Mucosa of gallbladder (tissue), 1 donor: ENCODE measurements at regions not wholly inside any gene's neighbourhood (a gene's known extent, or its start where the extent isn't known, plus 50 kb on each side); places are given as distances from the start of the nearest gene placed in this dataset.
"Not testable (repeated sequence)": the region's sequence is repeated elsewhere in the genome, so short reads cannot be mapped to it uniquely, and the experiment has no call there.

Experiments used
- DNase-seq: peaks from one replicate; pipeline ENCODE4 v3.0.0-alpha.2; 2020; ENCODE audit warnings: low spot score
- donor health status: DM: no; HTN: no; CAD: no.

GRCh38 chr16:66173181-66173580 is 193.3 kb upstream of the CDH5 start:
- not testable (repeated sequence) for DNase-seq

- DNase-seq: no peak
Observed at GRCh38 chr16:66172463-66172862, 194.0 kb upstream of the CDH5 start.

- DNase-seq: no peak
Observed at GRCh38 chr16:66171578-66171977, 194.9 kb upstream of the CDH5 start.

GRCh38 chr16:66170989-66171388 is 195.5 kb upstream of the CDH5 start:
- no peak for DNase-seq

- DNase-seq: no peak
Observed at GRCh38 chr16:66169817-66170216, 196.7 kb upstream of the CDH5 start.

- no peak for DNase-seq
Observed at GRCh38 chr16:66168777-66169176, 197.7 kb upstream of the CDH5 start.

- DNase-seq: no peak
Observed at GRCh38 chr16:66167564-66168291, 198.8 kb upstream of the CDH5 start.

GRCh38 chr16:66166490-66166889 is 200.0 kb upstream of the CDH5 start:
- no peak for DNase-seq

GRCh38 chr16:66165879-66166278 is 200.6 kb upstream of the CDH5 start:
- no peak for DNase-seq

- no peak for DNase-seq
Observed at GRCh38 chr16:66164581-66165247, 201.8 kb upstream of the CDH5 start.

- no peak for DNase-seq
Observed at GRCh38 chr16:66162821-66163220, 203.7 kb upstream of the CDH5 start.

GRCh38 chr16:66161942-66162341 is 204.5 kb upstream of the CDH5 start:
- no peak for DNase-seq

- DNase-seq: no peak
Observed at GRCh38 chr16:66161269-66161668, 205.2 kb upstream of the CDH5 start.

GRCh38 chr16:66159987-66160386 is 206.5 kb upstream of the CDH5 start:
- no peak for DNase-seq

- DNase-seq: no peak
Observed at GRCh38 chr16:66156538-66156937, 210.0 kb upstream of the CDH5 start.

- DNase-seq: no peak
Observed at GRCh38 chr16:66155933-66156332, 210.6 kb upstream of the CDH5 start.

- DNase-seq: no peak
Observed at GRCh38 chr16:66154801-66155200, 211.7 kb upstream of the CDH5 start.

- DNase-seq: no peak
Observed at GRCh38 chr16:66152823-66153393, 213.6 kb upstream of the CDH5 start.

GRCh38 chr16:66152181-66152580 is 214.3 kb upstream of the CDH5 start:
- no peak for DNase-seq

- no peak for DNase-seq
Observed at GRCh38 chr16:66150698-66151482, 215.6 kb upstream of the CDH5 start.

- no peak for DNase-seq
Observed at GRCh38 chr16:66147291-66147690, 219.2 kb upstream of the CDH5 start.

GRCh38 chr16:66146798-66147197 is 219.7 kb upstream of the CDH5 start:
- no peak for DNase-seq
